ENCODE measurements at regions not wholly inside any gene's neighbourhood (a gene's known extent, or its start where the extent isn't known, plus 50 kb on each side); places are given as distances from the start of the nearest gene placed in this dataset.

GRCh38 chr6:152904678-152905077 lies 78.2 kb downstream of the FBXO5 start:
- TF ChIP-seq CTCF (IDR thresholded peaks at IDR 0.05; ENCODE audit: low read length) (no peak), EZH2 (IDR thresholded peaks at IDR 0.05; ENCODE audit: borderline replicate concordance, low read length) (no peak)
